MCF 10A (cell line): ENCODE measurements at regions not wholly inside any gene's neighbourhood (a gene's known extent, or its start where the extent isn't known, plus 50 kb on each side); places are given as distances from the start of the nearest gene placed in this dataset.

Experiments
- BruUV-seq: library from RNA; stranded (reverse); fragments of 400-500 nt; replicated peaks from 2 replicates; lab custom pipeline; 2021; lab: Mats Ljungman, UMichigan
- CTCF ChIA-PET: fragments of 300-600 bp; sonication (Branson Sonifier 250); formaldehyde crosslinking; extraction: SDS; loops from one replicate; lab custom pipeline; 2021; ENCODE audit warnings: antibody characterized with exemption, inconsistent platforms; lab: Yijun Ruan, JAX
- POLR2A ChIA-PET: fragments of 300-600, 350-650 bp; sonication (Branson Sonifier 250); formaldehyde crosslinking; extraction: SDS; loops from one replicate; lab custom pipeline; 2020; ENCODE audit warnings: antibody characterized with exemption, inconsistent platforms; lab: Yijun Ruan, JAX
- DNase-seq: peaks from one replicate; pipeline ENCODE4 v3.0.0-alpha.2; 2018; ENCODE audit not compliant: unreplicated experiment
- H3K27ac Mint-ChIP-seq: one replicate; pipeline ENCODE4 v1.8.0; 2022; ENCODE audit warnings: mild to moderate bottlenecking, low read depth, mixed read lengths; ENCODE audit not compliant: unreplicated experiment
- H3K27me3 Mint-ChIP-seq: one replicate; pipeline ENCODE4 v1.8.0; 2022; ENCODE audit warnings: mixed read lengths; ENCODE audit not compliant: insufficient read depth, unreplicated experiment
- H3K36me3 Mint-ChIP-seq: one replicate; pipeline ENCODE4 v1.8.0; 2022; ENCODE audit warnings: mild to moderate bottlenecking, moderate library complexity, mixed read lengths; ENCODE audit not compliant: insufficient read depth, unreplicated experiment
- H3K4me1 Mint-ChIP-seq: one replicate; pipeline ENCODE4 v1.8.0; 2022; ENCODE audit warnings: mixed read lengths; ENCODE audit not compliant: insufficient read depth, unreplicated experiment
- H3K4me3 Mint-ChIP-seq: one replicate; pipeline ENCODE4 v1.8.0; 2022; ENCODE audit warnings: mild to moderate bottlenecking, moderate library complexity, mixed read lengths; ENCODE audit not compliant: unreplicated experiment
- H3K9me3 Mint-ChIP-seq: one replicate; pipeline ENCODE4 v1.8.0; 2022; ENCODE audit warnings: mixed read lengths; ENCODE audit not compliant: unreplicated experiment
- intact Hi-C: fragments of 100-400 bp; cut with micrococcal nuclease; formaldehyde crosslinking; loops from 2 replicates; pipeline ENCODE4 v1.14.1; 2022
- TF ChIP-seq, protein P1 (sequence below): fragments of 200-600 bp; IDR thresholded peaks from one replicate; pipeline ENCODE4 v1.8.0; 2022; ENCODE audit warnings: antibody characterized with exemption, mild to moderate bottlenecking; ENCODE audit not compliant: unreplicated experiment

DNA sequence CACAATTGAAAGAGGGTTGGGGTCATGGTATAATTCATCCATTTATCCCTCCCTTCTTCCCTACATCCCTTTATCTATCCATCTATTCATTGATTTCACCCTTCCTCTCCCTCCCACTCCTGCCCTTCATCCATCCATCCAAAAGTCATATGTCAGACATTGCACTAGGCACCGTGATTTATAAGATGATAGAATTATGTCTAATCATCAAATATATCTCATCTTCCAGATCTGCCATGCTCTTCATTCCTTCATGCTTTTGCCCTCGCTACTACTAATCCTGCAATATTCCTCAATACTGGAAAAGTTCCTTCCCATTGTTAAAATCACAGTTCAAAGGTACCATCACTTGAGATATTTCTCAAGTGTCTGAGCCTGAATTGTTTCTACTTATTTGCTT, 335.2 kb upstream of the CDH11 start:
- no peaks in the 10 kb centered on the region for H3K4me1 Mint-ChIP-seq
- H3K27me3 Mint-ChIP-seq, result no peaks in the 10 kb centered on the region
- no peak for DNase-seq
- intact Hi-C loops, result no loop called here
- BruUV-seq, result no TSS peak
- CTCF ChIA-PET, result no interaction called here
- peaks cover 6% of the 10 kb centered on the region for H3K36me3 Mint-ChIP-seq
- H3K27ac Mint-ChIP-seq, result no peak overlapping the region
- TF ChIP-seq, protein P1, sequence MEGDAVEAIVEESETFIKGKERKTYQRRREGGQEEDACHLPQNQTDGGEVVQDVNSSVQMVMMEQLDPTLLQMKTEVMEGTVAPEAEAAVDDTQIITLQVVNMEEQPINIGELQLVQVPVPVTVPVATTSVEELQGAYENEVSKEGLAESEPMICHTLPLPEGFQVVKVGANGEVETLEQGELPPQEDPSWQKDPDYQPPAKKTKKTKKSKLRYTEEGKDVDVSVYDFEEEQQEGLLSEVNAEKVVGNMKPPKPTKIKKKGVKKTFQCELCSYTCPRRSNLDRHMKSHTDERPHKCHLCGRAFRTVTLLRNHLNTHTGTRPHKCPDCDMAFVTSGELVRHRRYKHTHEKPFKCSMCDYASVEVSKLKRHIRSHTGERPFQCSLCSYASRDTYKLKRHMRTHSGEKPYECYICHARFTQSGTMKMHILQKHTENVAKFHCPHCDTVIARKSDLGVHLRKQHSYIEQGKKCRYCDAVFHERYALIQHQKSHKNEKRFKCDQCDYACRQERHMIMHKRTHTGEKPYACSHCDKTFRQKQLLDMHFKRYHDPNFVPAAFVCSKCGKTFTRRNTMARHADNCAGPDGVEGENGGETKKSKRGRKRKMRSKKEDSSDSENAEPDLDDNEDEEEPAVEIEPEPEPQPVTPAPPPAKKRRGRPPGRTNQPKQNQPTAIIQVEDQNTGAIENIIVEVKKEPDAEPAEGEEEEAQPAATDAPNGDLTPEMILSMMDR, result no peak
- POLR2A ChIA-PET, result no interaction called here
- H3K4me3 Mint-ChIP-seq, result no peak overlapping the region
- peaks cover 71% of the 10 kb centered on the region for H3K9me3 Mint-ChIP-seq

DNA sequence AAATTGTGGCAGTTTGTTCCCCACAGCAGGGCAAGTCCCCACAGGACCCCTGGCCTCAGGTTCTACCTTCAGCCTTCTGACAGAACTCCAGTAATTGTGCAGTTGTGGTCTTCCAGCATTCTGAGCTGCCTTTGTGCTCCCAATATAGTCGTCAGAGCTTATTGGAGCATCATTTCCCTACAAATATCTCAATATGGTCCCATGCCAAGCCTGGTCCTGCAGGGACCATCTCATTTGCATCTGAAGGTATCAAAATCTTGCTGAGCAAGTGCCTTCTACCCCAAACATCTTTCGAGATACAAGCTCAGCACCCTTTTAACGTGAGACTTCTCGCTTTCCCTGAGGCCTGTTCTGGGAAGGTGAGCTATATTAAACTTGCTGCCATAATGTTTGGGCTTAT, 333.9 kb upstream of the CDH11 start:
- ChIA-PET POLR2A (no interaction called here), CTCF (interaction anchor here (0.6 kb wide), 1 partner anchor 815 kb away, joined by 5 read pairs; no protein-coding TSS in a partner anchor)
- intact Hi-C loops, result no loop called here
- H3K4me1 Mint-ChIP-seq, result no peaks in the 10 kb centered on the region
- no peaks in the 10 kb centered on the region for H3K27me3 Mint-ChIP-seq
- BruUV-seq, result no TSS peak
- TF ChIP-seq, protein P1, result no peak
- H3K36me3 Mint-ChIP-seq, result peaks cover 6% of the 10 kb centered on the region
- no peak overlapping the region for H3K4me3 Mint-ChIP-seq
- H3K27ac Mint-ChIP-seq, result no peak overlapping the region
- H3K9me3 Mint-ChIP-seq, result peaks cover 71% of the 10 kb centered on the region
- no peak for DNase-seq

DNA sequence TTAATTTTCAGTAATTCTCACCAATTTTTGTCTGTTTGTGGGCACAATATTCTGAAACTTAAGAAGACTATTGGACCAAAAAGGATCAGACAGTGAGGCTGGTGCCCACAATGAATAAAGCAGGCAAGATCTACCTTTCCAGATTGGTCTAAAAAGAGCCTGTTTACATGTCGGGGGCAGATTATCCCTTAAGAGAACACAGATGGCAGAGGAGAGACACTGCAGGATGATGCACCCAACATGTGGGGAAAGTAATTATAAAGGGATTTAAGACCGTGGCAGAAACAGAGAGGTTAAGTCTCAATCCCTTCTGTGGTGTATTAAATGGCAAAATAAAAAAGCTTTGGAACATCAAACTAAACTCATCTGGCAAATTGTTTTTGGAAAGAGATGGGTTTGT, 331.8 kb upstream of the CDH11 start:
- POLR2A ChIA-PET, result no interaction called here
- no peak overlapping the region for H3K27ac Mint-ChIP-seq
- no peaks in the 10 kb centered on the region for H3K27me3 Mint-ChIP-seq
- TF ChIP-seq, protein P1, result no peak
- H3K4me3 Mint-ChIP-seq, result no peak overlapping the region
- BruUV-seq, result no TSS peak
- peaks cover 69% of the 10 kb centered on the region for H3K9me3 Mint-ChIP-seq
- no peaks in the 10 kb centered on the region for H3K4me1 Mint-ChIP-seq
- CTCF ChIA-PET, result interaction anchor here (0.7 to 1.0 kb wide), 2 partner anchors 10 to 68 kb away, joined by 3 to 4 read pairs; no protein-coding TSS in a partner anchor
- intact Hi-C loops, result no loop called here
- DNase-seq, result no peak
- peaks cover 6% of the 10 kb centered on the region for H3K36me3 Mint-ChIP-seq

DNA sequence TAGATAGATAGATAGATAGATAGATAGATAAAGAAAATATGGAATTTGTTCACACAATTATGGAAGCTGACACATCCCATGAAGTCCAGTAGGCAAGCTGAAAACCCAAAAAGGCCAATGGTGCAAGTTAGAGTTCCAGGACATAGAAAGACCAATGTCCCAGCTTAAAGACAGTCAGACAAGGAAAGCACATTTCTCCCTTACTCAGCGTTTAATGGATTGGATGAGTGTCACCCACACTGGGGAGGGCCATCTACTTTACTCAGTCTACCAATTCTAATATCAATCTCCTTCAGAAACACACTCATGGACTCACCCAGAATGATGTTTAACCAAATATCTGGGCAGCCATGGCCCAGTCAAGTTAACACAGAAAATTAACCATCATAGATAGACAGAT, 327.7 kb upstream of the CDH11 start:
- CTCF ChIA-PET, result no interaction called here
- no TSS peak for BruUV-seq
- Mint-ChIP-seq H3K27me3 (no peaks in the 10 kb centered on the region), H3K9me3 (peaks cover 61% of the 10 kb centered on the region), H3K27ac (no peak overlapping the region), H3K36me3 (no peaks in the 10 kb centered on the region), H3K4me1 (no peaks in the 10 kb centered on the region), H3K4me3 (no peak overlapping the region)
- DNase-seq, result no peak
- intact Hi-C loops, result no loop called here
- POLR2A ChIA-PET, result no interaction called here
- TF ChIP-seq, protein P1, result no peak
